ENCODE measurements at regions not wholly inside any gene's neighbourhood (a gene's known extent, or its start where the extent isn't known, plus 50 kb on each side); places are given as distances from the start of the nearest gene placed in this dataset.

DNA sequence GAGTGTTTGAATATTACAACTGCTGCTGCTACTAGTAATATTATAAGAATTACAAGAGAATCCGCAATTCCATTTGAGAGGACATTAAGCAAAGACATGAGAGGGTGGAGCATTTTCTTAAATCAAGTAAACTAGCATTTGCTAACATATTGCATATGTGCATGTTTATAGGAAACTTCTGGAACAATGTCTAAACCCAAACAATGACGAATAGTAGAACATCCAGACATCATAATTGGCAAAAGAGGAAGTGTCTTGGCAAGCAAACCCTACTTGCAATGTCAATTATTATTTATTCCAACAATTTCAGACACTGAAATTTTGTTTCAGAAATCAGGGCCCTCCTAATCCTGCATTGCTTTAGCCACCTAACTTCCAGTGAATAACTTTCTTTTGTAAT lies 1155.3 kb upstream of the GJE1 start:
- Histone ChIP-seq H3K9ac (ENCODE audit: low read length) (no peak overlapping the region), H3K27ac (ENCODE audit: low read depth, low read length) (no peak overlapping the region), H3K27me3 (ENCODE audit: control insufficient read depth, insufficient read depth, low read length) (no peaks in the 10 kb centered on the region), H3K4me1 (ENCODE audit: control insufficient read depth, insufficient read depth, low read length) (peaks cover 8% of the 10 kb centered on the region), H3K36me3 (ENCODE audit: control insufficient read depth, insufficient read depth, low read length) (no peaks in the 10 kb centered on the region), H3K4me3 (ENCODE audit: low read length) (no peak overlapping the region)

DNA sequence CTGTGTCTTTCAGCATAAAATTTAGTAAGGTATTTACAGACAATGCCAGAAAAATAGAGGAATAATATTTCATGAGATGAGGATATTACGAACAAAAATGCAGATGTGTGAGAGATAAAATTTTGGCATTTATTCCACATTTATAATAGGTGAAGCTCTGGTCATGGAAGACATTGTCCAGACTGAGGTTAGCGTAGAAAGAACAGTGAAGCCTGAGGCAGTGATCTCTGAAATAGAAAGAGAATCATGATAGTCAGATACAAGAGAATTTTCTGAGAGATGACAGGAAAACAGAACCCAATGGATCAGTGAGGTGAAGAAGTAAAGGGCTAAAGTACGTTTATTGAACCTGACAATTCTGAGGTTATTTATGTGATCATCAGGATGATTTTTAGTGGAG lies 1155.9 kb upstream of the GJE1 start:
- no peak overlapping the region for H3K4me3 ChIP-seq (ENCODE audit: low read length)
- H3K36me3 ChIP-seq (ENCODE audit: control insufficient read depth, insufficient read depth, low read length) = no peaks in the 10 kb centered on the region
- no peaks in the 10 kb centered on the region for H3K27me3 ChIP-seq (ENCODE audit: control insufficient read depth, insufficient read depth, low read length)
- peaks cover 8% of the 10 kb centered on the region for H3K4me1 ChIP-seq (ENCODE audit: control insufficient read depth, insufficient read depth, low read length)
- H3K27ac ChIP-seq (ENCODE audit: low read depth, low read length) = no peak overlapping the region
- H3K9ac ChIP-seq (ENCODE audit: low read length) = no peak overlapping the region

DNA sequence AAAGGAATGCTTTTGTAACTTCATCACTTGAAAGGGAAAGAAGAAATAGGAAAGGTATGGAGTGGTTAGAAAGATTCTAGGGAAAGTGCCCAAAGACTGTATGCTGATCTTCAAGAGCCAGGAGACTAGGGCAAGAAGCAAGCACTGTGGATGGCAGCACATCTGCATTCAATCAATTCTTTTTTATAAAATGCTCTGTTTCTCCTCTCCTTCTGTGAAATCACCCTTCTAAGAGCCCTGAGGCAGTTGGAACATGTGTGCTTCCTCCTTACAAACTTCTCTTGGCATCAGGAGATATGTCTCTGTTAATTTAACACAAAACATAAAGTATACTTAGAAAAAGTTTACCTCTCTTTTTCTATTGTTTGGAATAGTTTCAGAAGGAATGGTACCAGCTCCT lies 1162.2 kb upstream of the GJE1 start:
- Histone ChIP-seq H3K27me3 (ENCODE audit: control insufficient read depth, insufficient read depth, low read length) (no peaks in the 10 kb centered on the region), H3K9ac (ENCODE audit: low read length) (no peak overlapping the region), H3K4me1 (ENCODE audit: control insufficient read depth, insufficient read depth, low read length) (peaks cover 4% of the 10 kb centered on the region), H3K27ac (ENCODE audit: low read depth, low read length) (no peak overlapping the region), H3K4me3 (ENCODE audit: low read length) (no peak overlapping the region), H3K36me3 (ENCODE audit: control insufficient read depth, insufficient read depth, low read length) (no peaks in the 10 kb centered on the region)

DNA sequence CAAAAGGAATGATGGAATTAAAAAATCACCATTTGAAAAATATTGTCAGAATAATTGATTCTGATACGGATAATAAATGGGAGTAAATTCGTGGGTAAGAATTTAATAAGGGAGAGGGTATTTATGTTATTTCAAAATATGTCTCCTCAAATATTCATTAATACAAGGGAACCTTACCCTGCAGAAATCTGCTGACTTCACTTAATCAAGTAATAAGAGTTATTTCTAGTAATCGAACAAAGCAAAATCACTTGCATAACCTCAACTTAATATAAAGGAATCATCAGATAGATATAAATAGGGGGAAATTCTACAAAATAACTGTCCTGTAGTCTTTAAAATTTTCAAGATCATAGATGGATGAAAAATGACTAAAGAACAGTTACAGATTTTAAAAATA lies 1164.7 kb upstream of the GJE1 start:
- Histone ChIP-seq H3K4me3 (ENCODE audit: low read length) (no peak overlapping the region), H3K36me3 (ENCODE audit: control insufficient read depth, insufficient read depth, low read length) (no peaks in the 10 kb centered on the region), H3K27ac (ENCODE audit: low read depth, low read length) (no peak overlapping the region), H3K27me3 (ENCODE audit: control insufficient read depth, insufficient read depth, low read length) (no peaks in the 10 kb centered on the region), H3K4me1 (ENCODE audit: control insufficient read depth, insufficient read depth, low read length) (peaks cover 4% of the 10 kb centered on the region), H3K9ac (ENCODE audit: low read length) (no peak overlapping the region)

DNA sequence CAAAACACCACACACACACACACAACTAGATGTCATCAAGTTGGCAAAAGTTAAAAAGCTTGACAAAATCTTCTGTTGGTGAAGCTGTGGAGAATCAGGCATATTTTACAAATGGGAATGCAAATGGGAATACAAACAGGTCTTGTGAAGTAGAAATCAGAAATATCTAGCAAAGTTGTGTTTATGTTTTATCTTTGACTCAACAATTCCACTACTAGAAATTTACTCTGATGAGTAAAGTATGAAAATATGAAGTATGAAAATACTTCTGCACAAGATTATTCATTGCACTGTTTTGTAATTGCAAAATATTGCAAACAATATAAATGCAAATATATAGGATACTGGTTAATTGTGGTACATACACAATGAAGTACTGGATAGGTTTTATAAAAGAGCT lies 1166.0 kb upstream of the GJE1 start:
- Histone ChIP-seq H3K9ac (ENCODE audit: low read length) (no peak overlapping the region), H3K4me1 (ENCODE audit: control insufficient read depth, insufficient read depth, low read length) (peaks cover 4% of the 10 kb centered on the region), H3K27ac (ENCODE audit: low read depth, low read length) (no peak overlapping the region)

DNA sequence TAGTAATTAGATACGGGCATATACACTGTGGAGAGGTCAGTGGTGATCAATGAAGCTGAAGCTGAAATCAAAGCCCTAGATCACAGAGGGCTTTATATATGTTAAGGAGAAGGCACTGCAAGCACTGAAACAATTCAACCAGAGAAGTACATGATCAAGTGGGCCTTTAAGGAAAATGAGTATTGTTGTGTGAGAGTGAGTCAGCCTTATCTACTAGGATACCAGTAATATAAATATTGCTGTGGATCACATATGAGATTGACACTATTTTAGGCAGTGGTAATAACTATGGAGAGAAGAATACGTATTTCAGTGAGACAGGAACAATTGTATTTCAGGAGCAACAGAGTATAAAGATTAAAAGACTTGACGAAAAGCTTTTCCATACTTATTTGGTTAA lies 1172.2 kb upstream of the GJE1 start:
- Histone ChIP-seq H3K4me1 (ENCODE audit: control insufficient read depth, insufficient read depth, low read length) (no peaks in the 10 kb centered on the region), H3K27ac (ENCODE audit: low read depth, low read length) (no peak overlapping the region), H3K27me3 (ENCODE audit: control insufficient read depth, insufficient read depth, low read length) (no peaks in the 10 kb centered on the region), H3K36me3 (ENCODE audit: control insufficient read depth, insufficient read depth, low read length) (no peaks in the 10 kb centered on the region), H3K4me3 (ENCODE audit: low read length) (no peak overlapping the region), H3K9ac (ENCODE audit: low read length) (no peak overlapping the region)

More for the DNA sequence above, 1166.0 kb upstream of the GJE1 start:
- Histone ChIP-seq H3K4me3 (ENCODE audit: low read length) (no peak overlapping the region), H3K36me3 (ENCODE audit: control insufficient read depth, insufficient read depth, low read length) (no peaks in the 10 kb centered on the region), H3K27me3 (ENCODE audit: control insufficient read depth, insufficient read depth, low read length) (no peaks in the 10 kb centered on the region)

DNA sequence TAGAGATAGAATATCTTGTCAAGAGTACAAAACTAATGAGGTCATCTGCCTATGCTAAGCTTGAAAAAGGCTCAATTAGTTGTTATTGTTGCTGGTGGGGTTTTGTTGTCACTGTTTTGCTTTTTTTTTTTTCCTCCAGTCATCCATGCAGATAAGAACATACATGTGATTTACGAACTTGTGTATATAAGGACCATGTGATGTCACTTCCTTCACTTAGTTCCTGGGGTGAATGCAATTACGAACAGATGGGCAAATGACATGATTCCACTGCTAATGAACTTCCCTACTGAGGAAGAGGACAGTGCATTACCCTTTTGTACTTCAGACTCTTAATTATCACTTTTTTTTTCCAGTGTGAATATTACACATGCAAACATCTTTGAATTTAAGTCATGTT lies 1175.3 kb upstream of the GJE1 start:
- Histone ChIP-seq H3K27me3 (ENCODE audit: control insufficient read depth, insufficient read depth, low read length) (no peaks in the 10 kb centered on the region), H3K27ac (ENCODE audit: low read depth, low read length) (no peak overlapping the region), H3K4me3 (ENCODE audit: low read length) (no peak overlapping the region), H3K4me1 (ENCODE audit: control insufficient read depth, insufficient read depth, low read length) (no peaks in the 10 kb centered on the region), H3K9ac (ENCODE audit: low read length) (no peak overlapping the region), H3K36me3 (ENCODE audit: control insufficient read depth, insufficient read depth, low read length) (no peaks in the 10 kb centered on the region)

DNA sequence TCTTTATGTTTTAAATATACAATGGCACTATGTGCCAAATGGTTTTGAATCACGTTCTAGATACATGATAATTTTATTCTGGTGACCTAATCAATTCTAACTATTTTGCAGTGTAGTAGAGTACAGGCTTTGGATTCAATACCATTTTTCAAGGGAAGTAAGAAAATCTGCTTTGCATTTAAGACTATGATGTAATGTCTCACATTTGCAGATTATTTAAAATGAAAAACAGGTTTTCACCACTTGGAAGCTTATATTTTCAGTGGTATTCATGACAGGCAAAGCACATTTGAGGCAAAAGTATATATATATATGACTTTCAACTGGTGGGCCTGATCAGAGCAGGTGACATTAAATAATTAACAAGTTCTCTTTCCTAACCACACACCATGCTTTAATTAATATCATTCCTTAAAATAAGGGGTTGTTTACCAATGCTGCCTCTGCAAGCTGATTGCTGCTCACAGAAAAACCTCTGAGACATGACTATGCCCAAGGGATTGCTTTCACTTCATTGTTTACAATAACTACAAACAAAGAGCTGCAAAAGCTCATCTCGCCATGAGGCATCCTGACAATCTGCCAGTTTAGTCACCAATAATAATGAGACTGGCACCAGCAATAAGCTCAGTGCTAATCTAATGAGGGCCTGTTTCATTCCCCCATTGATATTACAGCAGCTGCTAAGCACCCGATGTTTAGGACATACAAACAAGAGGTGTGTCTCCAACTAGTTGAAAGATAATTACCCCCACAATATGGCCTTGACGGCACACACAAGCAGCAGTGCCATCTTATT lies 1176.0 kb upstream of the GJE1 start:
- Histone ChIP-seq H3K4me3 (ENCODE audit: low read length) (no peak overlapping the region), H3K9ac (ENCODE audit: low read length) (no peak overlapping the region), H3K27me3 (ENCODE audit: control insufficient read depth, insufficient read depth, low read length) (no peaks in the 10 kb centered on the region), H3K36me3 (ENCODE audit: control insufficient read depth, insufficient read depth, low read length) (no peaks in the 10 kb centered on the region), H3K27ac (ENCODE audit: low read depth, low read length) (no peak overlapping the region), H3K4me1 (ENCODE audit: control insufficient read depth, insufficient read depth, low read length) (no peaks in the 10 kb centered on the region)

DNA sequence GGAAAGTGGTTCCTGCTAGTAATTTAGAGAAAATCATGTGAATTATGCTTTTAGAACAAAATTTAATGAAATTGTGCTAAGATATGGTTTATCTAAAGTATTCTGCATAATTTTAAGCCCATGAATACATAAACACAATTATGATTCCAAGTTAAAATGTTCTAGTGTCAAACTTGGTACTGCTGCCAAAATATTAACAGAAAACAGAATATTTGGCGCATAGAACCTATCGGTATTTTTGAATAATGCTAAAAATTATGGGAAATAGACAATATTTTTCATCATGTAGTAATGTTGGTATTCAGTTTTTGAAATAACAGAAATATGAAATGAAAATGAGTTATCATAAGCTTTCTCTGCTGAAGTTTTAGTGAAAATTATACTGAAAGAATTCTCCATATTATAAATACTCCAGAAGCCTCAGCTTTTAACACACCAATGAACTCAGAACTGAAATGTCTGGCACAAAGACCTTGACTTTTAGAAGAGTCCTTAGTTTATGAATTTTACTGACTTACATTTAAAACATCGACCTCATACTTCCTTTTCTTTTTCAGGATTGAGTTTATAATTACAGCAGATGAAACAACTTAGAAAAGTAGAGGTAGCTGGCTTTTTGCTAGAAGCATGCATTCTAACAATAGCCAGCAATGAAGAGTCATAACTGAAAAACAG lies 1192.3 kb upstream of the GJE1 start:
- Histone ChIP-seq H3K27ac (ENCODE audit: low read depth, low read length) (no peak overlapping the region), H3K4me3 (ENCODE audit: low read length) (no peak overlapping the region), H3K36me3 (ENCODE audit: control insufficient read depth, insufficient read depth, low read length) (no peaks in the 10 kb centered on the region), H3K4me1 (ENCODE audit: control insufficient read depth, insufficient read depth, low read length) (no peaks in the 10 kb centered on the region), H3K27me3 (ENCODE audit: control insufficient read depth, insufficient read depth, low read length) (no peaks in the 10 kb centered on the region), H3K9ac (ENCODE audit: low read length) (no peak overlapping the region)

DNA sequence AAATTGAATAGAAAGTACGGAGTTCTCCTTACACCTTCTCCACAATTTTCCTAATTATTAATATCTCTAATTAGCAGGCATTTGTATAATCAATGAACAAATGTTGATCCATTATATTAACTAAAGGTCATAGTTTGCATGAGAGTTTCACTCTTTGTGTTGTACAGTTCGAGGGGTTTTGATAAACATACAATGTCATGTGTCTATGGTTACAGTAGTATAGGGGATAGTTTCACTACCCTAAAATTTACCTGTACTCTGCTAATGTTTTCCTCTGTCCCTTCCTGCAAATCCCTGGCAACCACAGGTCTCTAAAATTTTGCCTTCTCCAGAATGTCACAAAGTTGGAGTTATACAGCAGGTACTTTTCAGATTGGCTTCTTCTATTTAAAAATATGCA lies 1199.8 kb upstream of the GJE1 start:
- no peak overlapping the region for H3K27ac ChIP-seq (ENCODE audit: low read depth, low read length)
- no peaks in the 10 kb centered on the region for H3K27me3 ChIP-seq (ENCODE audit: control insufficient read depth, insufficient read depth, low read length)
- no peaks in the 10 kb centered on the region for H3K4me1 ChIP-seq (ENCODE audit: control insufficient read depth, insufficient read depth, low read length)
- no peak overlapping the region for H3K9ac ChIP-seq (ENCODE audit: low read length)
- H3K4me3 ChIP-seq (ENCODE audit: low read length) = no peak overlapping the region
- no peaks in the 10 kb centered on the region for H3K36me3 ChIP-seq (ENCODE audit: control insufficient read depth, insufficient read depth, low read length)

DNA sequence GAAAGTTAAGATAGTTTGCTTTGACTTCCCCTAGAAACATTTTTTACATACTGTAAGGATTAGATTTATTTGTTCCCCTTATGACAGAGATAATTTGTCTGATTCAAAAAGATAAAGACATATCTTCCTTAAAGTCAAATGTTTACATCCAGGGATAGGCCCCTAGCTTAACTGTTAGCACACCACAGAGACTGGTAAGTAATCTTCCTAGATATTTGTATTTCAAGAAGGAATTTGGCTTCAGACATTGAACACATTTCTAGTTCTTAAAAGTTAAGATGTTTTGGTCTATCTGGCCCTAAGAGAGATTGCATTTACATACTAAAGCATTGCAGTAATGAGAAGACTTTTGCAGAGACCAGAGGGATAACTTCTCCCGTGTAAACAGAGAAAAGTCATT lies 1201.1 kb upstream of the GJE1 start:
- Histone ChIP-seq H3K4me3 (ENCODE audit: low read length) (no peak overlapping the region), H3K27me3 (ENCODE audit: control insufficient read depth, insufficient read depth, low read length) (no peaks in the 10 kb centered on the region), H3K9ac (ENCODE audit: low read length) (no peak overlapping the region), H3K27ac (ENCODE audit: low read depth, low read length) (no peak overlapping the region), H3K36me3 (ENCODE audit: control insufficient read depth, insufficient read depth, low read length) (no peaks in the 10 kb centered on the region), H3K4me1 (ENCODE audit: control insufficient read depth, insufficient read depth, low read length) (no peaks in the 10 kb centered on the region)

DNA sequence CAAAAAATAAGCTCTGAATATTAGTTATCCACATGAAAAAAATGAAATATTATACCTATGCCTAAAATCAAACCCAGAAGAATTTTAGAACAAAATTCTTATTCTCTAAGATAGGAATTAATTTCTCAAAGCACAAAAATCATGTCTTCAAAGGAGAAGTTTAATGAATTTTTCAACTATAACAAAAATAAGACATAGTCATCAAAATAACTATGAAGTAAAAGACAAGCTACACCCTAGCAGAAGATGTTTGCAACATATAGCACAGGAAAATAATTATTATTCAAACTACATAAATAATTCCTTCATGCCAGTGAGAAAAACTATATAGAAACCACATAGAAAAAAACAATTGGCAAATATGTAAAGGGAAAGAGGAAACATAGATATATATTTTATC lies 1203.6 kb upstream of the GJE1 start:
- Histone ChIP-seq H3K36me3 (ENCODE audit: control insufficient read depth, insufficient read depth, low read length) (no peaks in the 10 kb centered on the region), H3K4me1 (ENCODE audit: control insufficient read depth, insufficient read depth, low read length) (no peaks in the 10 kb centered on the region), H3K27ac (ENCODE audit: low read depth, low read length) (no peak overlapping the region), H3K9ac (ENCODE audit: low read length) (no peak overlapping the region), H3K27me3 (ENCODE audit: control insufficient read depth, insufficient read depth, low read length) (no peaks in the 10 kb centered on the region), H3K4me3 (ENCODE audit: low read length) (no peak overlapping the region)

DNA sequence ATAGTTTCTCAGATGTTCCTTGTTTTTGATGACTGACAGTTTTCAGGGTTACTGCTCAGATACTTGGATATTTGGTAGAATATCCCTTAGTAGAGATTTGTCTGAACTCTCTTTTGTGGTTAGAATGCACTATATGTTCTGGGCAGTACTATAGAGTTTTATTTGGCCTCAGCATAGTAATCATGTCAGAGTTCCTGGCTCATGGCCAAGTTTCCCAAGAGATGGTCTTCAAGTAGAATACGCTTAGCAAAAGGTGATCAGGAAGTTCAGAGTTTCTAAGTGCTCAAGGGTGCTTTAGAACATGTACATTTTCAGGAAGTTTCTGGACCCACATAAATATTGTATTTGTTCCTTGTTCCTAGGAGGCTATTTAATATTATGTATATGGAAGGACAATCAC lies 1209.7 kb upstream of the GJE1 start:
- H3K27ac ChIP-seq (ENCODE audit: low read depth, low read length) = no peak overlapping the region
- no peak overlapping the region for H3K4me3 ChIP-seq (ENCODE audit: low read length)
- H3K9ac ChIP-seq (ENCODE audit: low read length) = no peak overlapping the region
- H3K4me1 ChIP-seq (ENCODE audit: control insufficient read depth, insufficient read depth, low read length) = no peaks in the 10 kb centered on the region
- H3K36me3 ChIP-seq (ENCODE audit: control insufficient read depth, insufficient read depth, low read length) = no peaks in the 10 kb centered on the region
- H3K27me3 ChIP-seq (ENCODE audit: control insufficient read depth, insufficient read depth, low read length) = no peaks in the 10 kb centered on the region

Measured in rectal smooth muscle tissue (tissue), 1 donor.